Chondrocyte (in vitro differentiated cells): ENCODE measurements at regions not wholly inside any gene's neighbourhood (a gene's known extent, or its start where the extent isn't known, plus 50 kb on each side); places are given as distances from the start of the nearest gene placed in this dataset.

ENCODE experiments used
- DNase-seq: peaks from one replicate; pipeline ENCODE4 v3.0.0; 2021; ENCODE audit warnings: mixed read lengths, low spot score
- H3K27ac Mint-ChIP-seq: one replicate; pipeline ENCODE4 v1.8.0; 2021; ENCODE audit warnings: mild to moderate bottlenecking, moderate library complexity, mixed read lengths; ENCODE audit not compliant: unreplicated experiment
- H3K27me3 Mint-ChIP-seq: 2 replicates; pipeline ENCODE4 v1.8.0; 2021; ENCODE audit warnings: low read depth, mixed read lengths
- H3K36me3 Mint-ChIP-seq: 2 replicates; pipeline ENCODE4 v1.8.0; 2021; ENCODE audit warnings: low read depth, mixed read lengths
- H3K4me1 Mint-ChIP-seq: 2 replicates; pipeline ENCODE4 v1.8.0; 2021; ENCODE audit warnings: low read depth, mild to moderate bottlenecking, mixed read lengths
- H3K4me3 Mint-ChIP-seq: one replicate; pipeline ENCODE4 v1.8.0; 2021; ENCODE audit warnings: mild to moderate bottlenecking, moderate library complexity, mixed read lengths; ENCODE audit not compliant: unreplicated experiment
- H3K9me3 Mint-ChIP-seq: 2 replicates; pipeline ENCODE4 v1.8.0; 2021; ENCODE audit warnings: low read depth, mixed read lengths
- CTCF ChIP-seq: fragments of 200-600 bp; sonication (generic); IDR thresholded peaks from 2 replicates; pipeline ENCODE4 v1.5.0; 2021; ENCODE audit warnings: antibody characterized with exemption, mild to moderate bottlenecking, moderate library complexity

GRCh38 chr11:97367406-97368083 lies 977.7 kb downstream of the JRKL start:
- no peaks in the 10 kb centered on the region for H3K36me3 Mint-ChIP-seq
- TF ChIP-seq CTCF, result no peak
- H3K4me1 Mint-ChIP-seq, result peaks cover 21% of the 10 kb centered on the region
- no peak overlapping the region for H3K4me3 Mint-ChIP-seq
- no peak for DNase-seq
- H3K27ac Mint-ChIP-seq, result no peak overlapping the region
- peaks cover 34% of the 10 kb centered on the region for H3K9me3 Mint-ChIP-seq
- peaks cover 13% of the 10 kb centered on the region for H3K27me3 Mint-ChIP-seq

GRCh38 chr11:97389270-97389669 lies 999.5 kb downstream of the JRKL start:
- no peak for DNase-seq
- Mint-ChIP-seq H3K9me3 (peaks cover 8% of the 10 kb centered on the region), H3K27ac (no peak overlapping the region), H3K4me3 (no peak overlapping the region), H3K4me1 (no peaks in the 10 kb centered on the region), H3K36me3 (no peaks in the 10 kb centered on the region), H3K27me3 (peaks cover 24% of the 10 kb centered on the region)
- TF ChIP-seq CTCF, result no peak

- no peak for TF ChIP-seq CTCF
- H3K4me3 Mint-ChIP-seq, result no peak overlapping the region
- H3K27me3 Mint-ChIP-seq, result peaks cover 13% of the 10 kb centered on the region
- H3K27ac Mint-ChIP-seq, result no peak overlapping the region
- no peak for DNase-seq
- H3K9me3 Mint-ChIP-seq, result peaks cover 8% of the 10 kb centered on the region
- no peaks in the 10 kb centered on the region for H3K4me1 Mint-ChIP-seq
- H3K36me3 Mint-ChIP-seq, result no peaks in the 10 kb centered on the region
Observed at GRCh38 chr11:97398246-97398645, 1008.4 kb downstream of the JRKL start.

- no peak for TF ChIP-seq CTCF
- Mint-ChIP-seq H3K27me3 (peaks cover 15% of the 10 kb centered on the region), H3K36me3 (no peaks in the 10 kb centered on the region), H3K27ac (no peak overlapping the region), H3K4me3 (no peak overlapping the region), H3K4me1 (no peaks in the 10 kb centered on the region), H3K9me3 (peaks cover 17% of the 10 kb centered on the region)
- DNase-seq, result peak; percentile 67
Observed at GRCh38 chr11:97409141-97409540, 1019.3 kb downstream of the JRKL start.

GRCh38 chr11:97414801-97415200 lies 1025.0 kb downstream of the JRKL start:
- H3K4me3 Mint-ChIP-seq, result no peak overlapping the region
- H3K27me3 Mint-ChIP-seq, result peaks cover 16% of the 10 kb centered on the region
- TF ChIP-seq CTCF, result no peak
- no peaks in the 10 kb centered on the region for H3K4me1 Mint-ChIP-seq
- no peak overlapping the region for H3K27ac Mint-ChIP-seq
- no peak for DNase-seq
- H3K36me3 Mint-ChIP-seq, result no peaks in the 10 kb centered on the region
- H3K9me3 Mint-ChIP-seq, result peaks cover 16% of the 10 kb centered on the region
